ENCODE measurements at regions not wholly inside any gene's neighbourhood (a gene's known extent, or its start where the extent isn't known, plus 50 kb on each side); places are given as distances from the start of the nearest gene placed in this dataset.

GRCh38 chr10:50936335-50936734 is 50.9 kb upstream of the A1CF start:
- TF ChIP-seq CTCF (IDR thresholded peaks at IDR 0.05) (no peak), POLR2A (IDR thresholded peaks at IDR 0.05) (no peak)
